Neuronal stem cell (in vitro differentiated cells): ENCODE measurements at regions not wholly inside any gene's neighbourhood (a gene's known extent, or its start where the extent isn't known, plus 50 kb on each side); places are given as distances from the start of the nearest gene placed in this dataset.

Source experiments
- DNase-seq: peaks from one replicate; pipeline ENCODE4 v3.0.0-alpha.2; 2013; ENCODE audit warnings: low spot score
- H2AFZ ChIP-seq: one replicate; pipeline ENCODE4 v1.6.1; 2013; ENCODE audit warnings: mild to moderate bottlenecking, low read length, inconsistent platforms
- H2AK5ac ChIP-seq: 2 replicates; pipeline ENCODE4 v1.6.1; 2013; ENCODE audit warnings: low read depth, mild to moderate bottlenecking, inconsistent platforms, low read length, moderate library complexity, mixed read lengths
- H2BK120ac ChIP-seq: 2 replicates; pipeline ENCODE4 v1.6.1; 2013; ENCODE audit warnings: low read depth, mild to moderate bottlenecking, inconsistent platforms, low read length, moderate library complexity, mixed read lengths
- H2BK12ac ChIP-seq: one replicate; pipeline ENCODE4 v1.6.1; 2013; ENCODE audit warnings: low read length, inconsistent platforms
- H2BK15ac ChIP-seq: 2 replicates; pipeline ENCODE4 v1.6.1; 2013; ENCODE audit warnings: mild to moderate bottlenecking, low read length, inconsistent platforms, mixed read lengths
- H2BK5ac ChIP-seq: one replicate; pipeline ENCODE4 v1.6.1; 2013; ENCODE audit warnings: inconsistent platforms, mild to moderate bottlenecking, low read length, moderate library complexity
- H3K14ac ChIP-seq: one replicate; pipeline ENCODE4 v1.6.1; 2013; ENCODE audit warnings: low read length, inconsistent platforms
- H3K18ac ChIP-seq: 2 replicates; pipeline ENCODE4 v1.6.1; 2013; ENCODE audit warnings: low read length, inconsistent platforms
- H3K23ac ChIP-seq: 2 replicates; pipeline ENCODE4 v1.6.1; 2013; ENCODE audit warnings: low read depth, mild to moderate bottlenecking, mixed read lengths, low read length, inconsistent platforms; ENCODE audit not compliant: poor library complexity
- H3K27ac ChIP-seq: replicated peaks from 3 replicates; pipeline ENCODE4 v1.5.1; 2013; ENCODE audit warnings: low read length, inconsistent platforms
- H3K27me3 ChIP-seq, 3 experiments: 2 replicates each; pipeline ENCODE4 v1.6.1; 2013; ENCODE audit warnings: low read length in 3 of 3, mild to moderate bottlenecking in 2 of 3, inconsistent platforms in 1 of 3, low read depth in 1 of 3, mixed read lengths in 1 of 3, moderate library complexity in 1 of 3; ENCODE audit not compliant: control insufficient read depth in 3 of 3, insufficient read depth in 3 of 3
- H3K36me3 ChIP-seq, 2 donors: replicated peaks in 1 of 2; 2 replicates each; pipeline ENCODE4 v1.6.1; 2013; ENCODE audit warnings: low read length in 2 of 2; ENCODE audit not compliant: control insufficient read depth in 2 of 2, insufficient read depth in 2 of 2
- H3K4ac ChIP-seq: 2 replicates; pipeline ENCODE4 v1.6.1; 2013; ENCODE audit warnings: inconsistent platforms, mild to moderate bottlenecking, low read length, moderate library complexity
- H3K4me1 ChIP-seq, 2 donors: 1 replicate in 1 of 2; 2 replicates in 1 of 2; pipeline ENCODE4 v1.6.1; 2013; ENCODE audit warnings: low read length in 2 of 2, low read depth in 1 of 2; ENCODE audit not compliant: control insufficient read depth in 2 of 2, insufficient read depth in 1 of 2
- H3K4me2 ChIP-seq: one replicate; pipeline ENCODE4 v1.6.1; 2013; ENCODE audit warnings: mild to moderate bottlenecking, low read length, inconsistent platforms; ENCODE audit not compliant: insufficient read depth, poor library complexity, severe bottlenecking
- H3K4me3 ChIP-seq, 2 donors: 2 replicates each; pipeline ENCODE4 v1.5.1; 2013; ENCODE audit warnings: low read length in 2 of 2, mild to moderate bottlenecking in 2 of 2, inconsistent platforms in 1 of 2, moderate library complexity in 1 of 2
- H3K79me1 ChIP-seq: one replicate; pipeline ENCODE4 v1.6.1; 2013; ENCODE audit warnings: low read depth, mild to moderate bottlenecking, inconsistent platforms, low read length, moderate library complexity
- H3K9ac ChIP-seq: one replicate; pipeline ENCODE4 v1.6.1; 2013; ENCODE audit warnings: mild to moderate bottlenecking, low read depth, low read length, inconsistent platforms; ENCODE audit not compliant: poor library complexity
- H3K9me3 ChIP-seq, 2 donors: replicated peaks in 1 of 2; 2 replicates each; pipeline versions ENCODE3 to v1.6.1; 2013; ENCODE audit warnings: low read length in 2 of 2, mild to moderate bottlenecking in 2 of 2, inconsistent platforms in 1 of 2, low read depth in 1 of 2, mixed read lengths in 1 of 2, moderate library complexity in 1 of 2; ENCODE audit not compliant: control insufficient read depth in 2 of 2, insufficient read depth in 1 of 2
- H4K8ac ChIP-seq: one replicate; pipeline ENCODE4 v1.6.1; 2013; ENCODE audit warnings: low read depth, mild to moderate bottlenecking, inconsistent platforms, low read length, moderate library complexity
- H4K91ac ChIP-seq: one replicate; pipeline ENCODE4 v1.6.1; 2013; ENCODE audit warnings: low read length, low read depth, mild to moderate bottlenecking, inconsistent platforms; ENCODE audit not compliant: poor library complexity
- WGBS, 2 donors: extraction: QIAGEN DNeasy Blood & Tissue Kit; methylation state at CpG; one replicate each; pipeline ENCODE4 v1.1.7; 2013; ENCODE audit warnings: missing lambda C conversion rate in 2 of 2, mixed read lengths in 1 of 2; ENCODE audit not compliant: insufficient read length in 2 of 2, insufficient replicate concordance in 1 of 2; ENCODE audit errors: extremely low coverage in 2 of 2; 5-methylcytosine and 5-hydroxymethylcytosine counted together

- no CpG with 5 or more reads among the region's 2 CpGs for WGBS, 2 donors
Measured at GRCh38 chrX:4881277-4881676, 1167.8 kb upstream of the PRKX start.

GRCh38 chrX:4878640-4879039 lies 1165.2 kb upstream of the PRKX start:
- Histone ChIP-seq H3K27ac (no peak overlapping the region), H3K4ac (no peak overlapping the region), H3K4me1 (no peaks in the 10 kb centered on the region), H3K4me2 (no peak overlapping the region), H2BK5ac (no peak overlapping the region), H3K9ac (no peak overlapping the region), H2BK12ac (no peak overlapping the region), H3K79me1 (no peaks in the 10 kb centered on the region), H2BK15ac (no peak overlapping the region), H2BK120ac (no peak overlapping the region), H3K36me3 (no peaks in the 10 kb centered on the region), H3K4me3 (no peak overlapping the region), H3K27me3 (no peaks in the 10 kb centered on the region), H4K91ac (no peak overlapping the region), H3K9me3 (no peaks in the 10 kb centered on the region), H3K14ac (no peak overlapping the region), H2AK5ac (no peak overlapping the region), H3K23ac (no peak overlapping the region), H2AFZ (no peak overlapping the region), H4K8ac (no peak overlapping the region), H3K18ac (no peak overlapping the region)
- no peak for DNase-seq
- WGBS, 2 donors, result no CpG with 5 or more reads among the region's 3 CpGs

More at GRCh38 chrX:4881277-4881676, 1167.8 kb upstream of the PRKX start:
- H3K9ac ChIP-seq, result no peak overlapping the region
- H4K91ac ChIP-seq, result no peak overlapping the region
- DNase-seq, result no peak
- no peak overlapping the region for H3K23ac ChIP-seq
- no peak overlapping the region for H3K14ac ChIP-seq
- H2BK15ac ChIP-seq, result no peak overlapping the region
- no peaks in the 10 kb centered on the region for H3K4me1 ChIP-seq
- H2BK120ac ChIP-seq, result no peak overlapping the region
- H3K18ac ChIP-seq, result no peak overlapping the region
- H3K4me3 ChIP-seq, result no peak overlapping the region
- no peak overlapping the region for H2BK12ac ChIP-seq
- no peak overlapping the region for H3K4ac ChIP-seq
- no peaks in the 10 kb centered on the region for H3K9me3 ChIP-seq
- no peak overlapping the region for H3K27ac ChIP-seq
- no peaks in the 10 kb centered on the region for H3K36me3 ChIP-seq
- no peaks in the 10 kb centered on the region for H3K27me3 ChIP-seq
- no peak overlapping the region for H4K8ac ChIP-seq
- no peak overlapping the region for H2BK5ac ChIP-seq
- no peak overlapping the region for H2AK5ac ChIP-seq
- no peak overlapping the region for H2AFZ ChIP-seq
- H3K4me2 ChIP-seq, result no peak overlapping the region
- no peaks in the 10 kb centered on the region for H3K79me1 ChIP-seq

GRCh38 chrX:4876268-4876667 lies 1162.8 kb upstream of the PRKX start:
- no peaks in the 10 kb centered on the region for H3K79me1 ChIP-seq
- H3K27ac ChIP-seq, result no peak overlapping the region
- H2BK5ac ChIP-seq, result no peak overlapping the region
- H3K23ac ChIP-seq, result no peak overlapping the region
- H2AK5ac ChIP-seq, result no peak overlapping the region
- H2BK120ac ChIP-seq, result no peak overlapping the region
- no peaks in the 10 kb centered on the region for H3K36me3 ChIP-seq
- no peak overlapping the region for H4K8ac ChIP-seq
- H4K91ac ChIP-seq, result no peak overlapping the region
- H3K4me1 ChIP-seq, result no peaks in the 10 kb centered on the region
- H3K27me3 ChIP-seq, result no peaks in the 10 kb centered on the region
- H3K4ac ChIP-seq, result no peak overlapping the region
- no CpG with 5 or more reads among the region's 3 CpGs for WGBS, 2 donors
- H3K9me3 ChIP-seq, result no peaks in the 10 kb centered on the region
- no peak for DNase-seq
- H2BK12ac ChIP-seq, result no peak overlapping the region
- no peak overlapping the region for H3K14ac ChIP-seq
- no peak overlapping the region for H2AFZ ChIP-seq
- no peak overlapping the region for H2BK15ac ChIP-seq
- no peak overlapping the region for H3K4me2 ChIP-seq
- H3K9ac ChIP-seq, result no peak overlapping the region
- H3K18ac ChIP-seq, result no peak overlapping the region
- no peak overlapping the region for H3K4me3 ChIP-seq

- Histone ChIP-seq H2BK12ac (no peak overlapping the region), H3K4me1 (no peaks in the 10 kb centered on the region), H2AFZ (no peak overlapping the region), H3K79me1 (no peaks in the 10 kb centered on the region), H4K8ac (no peak overlapping the region), H3K4me3 (no peak overlapping the region), H2BK5ac (no peak overlapping the region), H3K23ac (no peak overlapping the region), H3K36me3 (no peaks in the 10 kb centered on the region), H3K18ac (no peak overlapping the region), H2BK120ac (no peak overlapping the region), H4K91ac (no peak overlapping the region), H2AK5ac (no peak overlapping the region), H3K9me3 (no peaks in the 10 kb centered on the region), H3K27me3 (no peaks in the 10 kb centered on the region), H3K4me2 (no peak overlapping the region), H3K9ac (no peak overlapping the region), H3K27ac (no peak overlapping the region), H3K14ac (no peak overlapping the region), H3K4ac (no peak overlapping the region), H2BK15ac (no peak overlapping the region)
- no peak for DNase-seq
- no CpG with 5 or more reads among the region's 2 CpGs for WGBS, 2 donors
Measured at GRCh38 chrX:4851534-4851933, 1138.1 kb upstream of the PRKX start.
